B cell (primary cell): ENCODE measurements at regions not wholly inside any gene's neighbourhood (a gene's known extent, or its start where the extent isn't known, plus 50 kb on each side); places are given as distances from the start of the nearest gene placed in this dataset.

Experiments
- ATAC-seq: fragments of 200-7000 bp; cut with Tn5 transposase; one replicate; pipeline ENCODE4 v1.10.0; 2021; ENCODE audit warnings: low read depth, mild to moderate bottlenecking, moderate number of reproducible peaks, moderate library complexity
- CTCF ChIA-PET: fragments of 350-600 bp; sonication (Branson Sonifier 250); formaldehyde crosslinking; loops from one replicate; lab custom pipeline; 2021; ENCODE audit warnings: antibody characterized with exemption, inconsistent platforms; lab: Charles Lee
- POLR2A ChIA-PET: fragments of 350-600 bp; sonication (Branson Sonifier 250); formaldehyde crosslinking; loops from one replicate; lab custom pipeline; 2021; ENCODE audit warnings: antibody characterized with exemption; lab: Charles Lee
- DNase-seq: peaks from one replicate; pipeline ENCODE4 v3.0.0; 2013
- H2AFZ ChIP-seq: 2 replicates; pipeline ENCODE4 v1.6.1; 2012; ENCODE audit warnings: mild to moderate bottlenecking, low read depth, low read length; ENCODE audit not compliant: insufficient read depth, poor library complexity, severe bottlenecking
- H3K27ac ChIP-seq, 2 donors: 1 replicate in 1 of 2; 2 replicates in 1 of 2; pipeline ENCODE4 v1.5.1; 2012 to 2013; ENCODE audit warnings: low read length in 2 of 2, mild to moderate bottlenecking in 2 of 2, moderate library complexity in 1 of 2
- H3K27me3 ChIP-seq, 4 experiments: fragments of 200-600 bp in 1 of 4; sonication (generic) in 1 of 4; replicated peaks in 1 of 4; 1 replicate in 2 of 4; 2 replicates in 2 of 4; pipeline versions ENCODE4 v1.6.1 to v1.7.0; 2013 to 2016; ENCODE audit warnings: low read length in 3 of 4, mild to moderate bottlenecking in 2 of 4, mixed read lengths in 1 of 4, moderate library complexity in 1 of 4; ENCODE audit not compliant: insufficient read depth in 4 of 4, control insufficient read depth in 3 of 4; ENCODE audit errors: control extremely low read depth in 1 of 4
- H3K36me3 ChIP-seq, 2 experiments: replicated peaks in 1 of 2; 1 replicate in 1 of 2; 2 replicates in 1 of 2; pipeline versions ENCODE4 v1.6.1 to v1.7.1; 2013; ENCODE audit warnings: low read length in 1 of 2; ENCODE audit not compliant: insufficient read depth in 2 of 2, control insufficient read depth in 1 of 2; ENCODE audit errors: control extremely low read depth in 1 of 2, extremely low read depth in 1 of 2
- H3K4me1 ChIP-seq, 2 donors: fragments of 200-600 bp in 1 of 2; sonication (generic) in 1 of 2; 1 replicate in 1 of 2; 2 replicates in 1 of 2; pipeline versions ENCODE4 v1.5.1 to v1.6.1; 2013 to 2017; ENCODE audit warnings: low read length in 2 of 2; ENCODE audit not compliant: control insufficient read depth in 2 of 2, insufficient read depth in 2 of 2
- H3K4me2 ChIP-seq: replicated peaks from 2 replicates; pipeline ENCODE3; 2012; ENCODE audit warnings: mild to moderate bottlenecking, low read depth, low read length; ENCODE audit not compliant: poor library complexity, severe bottlenecking
- H3K4me3 ChIP-seq, 5 experiments: fragments of 200-600 bp in 1 of 5; sonication (generic) in 1 of 5; 1 replicate in 3 of 5; 2 replicates in 2 of 5; pipeline versions ENCODE4 v1.5.1 to v1.7.0; 2011 to 2016; ENCODE audit warnings: low read length in 4 of 5, mild to moderate bottlenecking in 4 of 5, low read depth in 2 of 5, control low read depth in 1 of 5, moderate library complexity in 1 of 5; ENCODE audit not compliant: insufficient read depth in 1 of 5; ENCODE audit errors: control extremely low read depth in 1 of 5, extremely low read depth in 1 of 5
- H3K79me2 ChIP-seq: fragments of 200-600 bp; sonication (generic); one replicate; pipeline ENCODE4 v1.6.0; 2016; ENCODE audit warnings: low read length; ENCODE audit not compliant: control insufficient read depth, insufficient read depth
- H3K9ac ChIP-seq: fragments of 200-600 bp; sonication (generic); 2 replicates; pipeline ENCODE4 v1.6.1; 2017; ENCODE audit warnings: mild to moderate bottlenecking, low read length, moderate library complexity
- H3K9me3 ChIP-seq, 3 donors: one replicate each; pipeline versions ENCODE4 v1.6.1 to v1.7.1; 2013; ENCODE audit warnings: low read length in 2 of 3; ENCODE audit not compliant: control insufficient read depth in 2 of 3, insufficient read depth in 1 of 3; ENCODE audit errors: control extremely low read depth in 1 of 3
- H4K20me1 ChIP-seq: 2 replicates; pipeline ENCODE4 v1.6.0; 2012; ENCODE audit warnings: mild to moderate bottlenecking, low read length; ENCODE audit not compliant: insufficient read depth, control insufficient read depth, poor library complexity, severe bottlenecking
- H3K27ac Mint-ChIP-seq: one replicate; pipeline ENCODE4 v1.8.0; 2021; ENCODE audit warnings: mixed read lengths
- H3K27me3 Mint-ChIP-seq: one replicate; pipeline ENCODE4 v1.8.0; 2021; ENCODE audit warnings: mixed read lengths
- H3K4me1 Mint-ChIP-seq: one replicate; pipeline ENCODE4 v1.8.0; 2021; ENCODE audit warnings: mixed read lengths
- H3K4me3 Mint-ChIP-seq: one replicate; pipeline ENCODE4 v1.8.0; 2021; ENCODE audit warnings: mixed read lengths
- H3K9me3 Mint-ChIP-seq: one replicate; pipeline ENCODE4 v1.8.0; 2022; ENCODE audit warnings: mixed read lengths; ENCODE audit not compliant: insufficient read depth
- CTCF ChIP-seq: fragments of 200-600 bp; IDR thresholded peaks from one replicate; pipeline ENCODE4 v1.8.0; 2022; ENCODE audit warnings: antibody characterized with exemption, mild to moderate bottlenecking
- EZH2 ChIP-seq: IDR thresholded peaks from 2 replicates; pipeline ENCODE4 v1.6.1; 2012; ENCODE audit warnings: borderline replicate concordance, low read depth, mild to moderate bottlenecking, moderate library complexity, low read length; ENCODE audit not compliant: insufficient read depth, poor library complexity, severe bottlenecking
- WGBS: methylation state at CpG from one replicate; pipeline ENCODE4 v1.1.5; 2013; ENCODE audit warnings: missing lambda C conversion rate; ENCODE audit not compliant: insufficient coverage; 5-methylcytosine and 5-hydroxymethylcytosine counted together
- intact Hi-C: fragments of 100-400 bp; cut with micrococcal nuclease; formaldehyde crosslinking; loops from one replicate; pipeline ENCODE4 v1.10.0; 2022

- Histone ChIP-seq H2AFZ (no peak overlapping the region), H3K4me1 (no peaks in the 10 kb centered on the region), H3K4me3 (no peak overlapping the region), H3K36me3 (no peaks in the 10 kb centered on the region), H3K27ac (no peak overlapping the region), H3K9ac (no peak overlapping the region), H3K79me2 (no peaks in the 10 kb centered on the region), H4K20me1 (no peaks in the 10 kb centered on the region), H3K4me2 (no peak overlapping the region), H3K9me3 (no peaks in the 10 kb centered on the region), H3K27me3 (peaks cover 0 to 5% (median 0%) of the 10 kb centered on the region in 4 experiments)
- intact Hi-C loops: no loop called here
- H3K9me3 Mint-ChIP-seq: no peaks in the 10 kb centered on the region
- WGBS: 94% methylated on average over 3 of the region's 3 CpGs
- TF ChIP-seq EZH2 (no peak), CTCF (no peak)
- no peak overlapping the region for H3K27ac Mint-ChIP-seq
- H3K4me3 Mint-ChIP-seq: no peak overlapping the region
- no peaks in the 10 kb centered on the region for H3K4me1 Mint-ChIP-seq
- ChIA-PET CTCF (interaction anchor here (1.1 kb wide), 1 partner anchor 20 kb away, joined by 4 read pairs; no protein-coding TSS in a partner anchor), POLR2A (no interaction called here)
- DNase-seq (no peak), ATAC-seq (no peak)
- peaks cover 5% of the 10 kb centered on the region for H3K27me3 Mint-ChIP-seq
Observed at GRCh38 chr12:67420506-67420905, 151.3 kb downstream of the CAND1 start.

GRCh38 chr12:67422081-67422480 is 152.9 kb downstream of the CAND1 start:
- H3K79me2 ChIP-seq: no peaks in the 10 kb centered on the region
- H2AFZ ChIP-seq: no peak overlapping the region
- no peak for DNase-seq
- H3K4me1 Mint-ChIP-seq: no peaks in the 10 kb centered on the region
- no peaks in the 10 kb centered on the region for H3K36me3 ChIP-seq
- intact Hi-C loops: no loop called here
- ATAC-seq: no peak
- H3K27ac Mint-ChIP-seq: no peak overlapping the region
- H3K9me3 ChIP-seq: no peaks in the 10 kb centered on the region
- H3K4me2 ChIP-seq: no peak overlapping the region
- H3K4me1 ChIP-seq: no peaks in the 10 kb centered on the region
- ChIA-PET POLR2A (no interaction called here), CTCF (interaction anchor here (0.6 kb wide), 1 partner anchor 488 kb away, joined by 3 read pairs; no protein-coding TSS in a partner anchor)
- no peak overlapping the region for H3K4me3 ChIP-seq
- H3K9ac ChIP-seq: no peak overlapping the region
- no CpG with 5 or more reads among the region's 3 CpGs for WGBS
- H3K4me3 Mint-ChIP-seq: no peak overlapping the region
- no peaks in the 10 kb centered on the region for H3K9me3 Mint-ChIP-seq
- peaks cover 5% of the 10 kb centered on the region for H3K27me3 Mint-ChIP-seq
- no peak for TF ChIP-seq CTCF
- no peak for TF ChIP-seq EZH2
- no peak overlapping the region for H3K27ac ChIP-seq
- peaks cover 0 to 5% (median 0%) of the 10 kb centered on the region in 4 experiments for H3K27me3 ChIP-seq
- H4K20me1 ChIP-seq: no peaks in the 10 kb centered on the region
